Neutrophil (primary cell): ENCODE measurements at regions not wholly inside any gene's neighbourhood (a gene's known extent, or its start where the extent isn't known, plus 50 kb on each side); places are given as distances from the start of the nearest gene placed in this dataset.

Source experiments
- H3K27ac ChIP-seq: fragments of 200-600 bp; sonication (generic); 2 replicates; pipeline ENCODE4 v1.5.1; 2016; ENCODE audit warnings: mild to moderate bottlenecking, moderate library complexity
- H3K27me3 ChIP-seq: fragments of 200-600 bp; sonication (generic); 2 replicates; pipeline ENCODE4 v1.6.0; 2016; ENCODE audit warnings: mild to moderate bottlenecking
- H3K36me3 ChIP-seq: fragments of 200-600 bp; sonication (generic); 2 replicates; pipeline ENCODE4 v1.5.1; 2017
- H3K4me1 ChIP-seq, 2 experiments: fragments of 200-600 bp in 1 of 2; sonication (generic) in 1 of 2; 1 replicate in 1 of 2; 2 replicates in 1 of 2; pipeline versions ENCODE4 v1.5.1 to v1.6.1; 2013 to 2016; ENCODE audit warnings: low read depth in 1 of 2, low read length in 1 of 2, mild to moderate bottlenecking in 1 of 2, moderate library complexity in 1 of 2; ENCODE audit not compliant: control insufficient read depth in 1 of 2, insufficient read depth in 1 of 2
- H3K4me3 ChIP-seq, 2 experiments: fragments of 200-600 bp in 1 of 2; sonication (generic) in 1 of 2; 1 replicate in 1 of 2; 2 replicates in 1 of 2; pipeline ENCODE4 v1.5.1; 2013 to 2016; ENCODE audit warnings: low read depth in 1 of 2, low read length in 1 of 2, mild to moderate bottlenecking in 1 of 2, moderate library complexity in 1 of 2
- H3K9me3 ChIP-seq: fragments of 200-600 bp; sonication (generic); 2 replicates; pipeline ENCODE4 v1.5.1; 2016
- CTCF ChIP-seq: fragments of 200-600 bp; sonication (generic); IDR thresholded peaks from 2 replicates; pipeline ENCODE4 v1.5.1; 2016; ENCODE audit warnings: antibody characterized with exemption

GRCh38 chrX:26889574-26889973 lies 573.6 kb downstream of the PPP4R3C start:
- no peaks in the 10 kb centered on the region for H3K4me1 ChIP-seq
- TF ChIP-seq CTCF, result no peak
- H3K9me3 ChIP-seq, result no peaks in the 10 kb centered on the region
- no peak overlapping the region for H3K4me3 ChIP-seq
- H3K36me3 ChIP-seq, result no peaks in the 10 kb centered on the region
- H3K27ac ChIP-seq, result no peak overlapping the region
- H3K27me3 ChIP-seq, result no peaks in the 10 kb centered on the region

GRCh38 chrX:26873736-26874135 lies 589.4 kb downstream of the PPP4R3C start:
- Histone ChIP-seq H3K36me3 (no peaks in the 10 kb centered on the region), H3K4me3 (no peak overlapping the region), H3K9me3 (no peaks in the 10 kb centered on the region), H3K27me3 (no peaks in the 10 kb centered on the region), H3K4me1 (no peaks in the 10 kb centered on the region), H3K27ac (no peak overlapping the region)
- TF ChIP-seq CTCF, result no peak

- Histone ChIP-seq H3K4me1 (no peaks in the 10 kb centered on the region), H3K4me3 (no peak overlapping the region), H3K9me3 (no peaks in the 10 kb centered on the region), H3K27me3 (no peaks in the 10 kb centered on the region), H3K27ac (no peak overlapping the region), H3K36me3 (no peaks in the 10 kb centered on the region)
- TF ChIP-seq CTCF, result no peak
These were observed 591.2 kb downstream of the PPP4R3C start for GRCh38 chrX:26871967-26872366.

- Histone ChIP-seq H3K27me3 (no peaks in the 10 kb centered on the region), H3K9me3 (no peaks in the 10 kb centered on the region), H3K4me3 (no peak overlapping the region), H3K36me3 (no peaks in the 10 kb centered on the region), H3K27ac (no peak overlapping the region), H3K4me1 (no peaks in the 10 kb centered on the region)
- TF ChIP-seq CTCF, result no peak
These were observed 611.2 kb downstream of the PPP4R3C start for GRCh38 chrX:26851981-26852380.

- H3K9me3 ChIP-seq, result no peaks in the 10 kb centered on the region
- H3K27me3 ChIP-seq, result no peaks in the 10 kb centered on the region
- H3K36me3 ChIP-seq, result no peaks in the 10 kb centered on the region
- no peaks in the 10 kb centered on the region for H3K4me1 ChIP-seq
- no peak overlapping the region for H3K4me3 ChIP-seq
- H3K27ac ChIP-seq, result no peak overlapping the region
- no peak for TF ChIP-seq CTCF
These were observed 614.6 kb downstream of the PPP4R3C start for GRCh38 chrX:26848511-26848910.

- no peak overlapping the region for H3K27ac ChIP-seq
- H3K9me3 ChIP-seq, result no peaks in the 10 kb centered on the region
- H3K4me1 ChIP-seq, result no peaks in the 10 kb centered on the region
- TF ChIP-seq CTCF, result no peak
- H3K36me3 ChIP-seq, result no peaks in the 10 kb centered on the region
- no peaks in the 10 kb centered on the region for H3K27me3 ChIP-seq
- no peak overlapping the region for H3K4me3 ChIP-seq
These were observed 618.1 kb downstream of the PPP4R3C start for GRCh38 chrX:26845056-26845455.
